Osteocyte (in vitro differentiated cells): ENCODE measurements at regions not wholly inside any gene's neighbourhood (a gene's known extent, or its start where the extent isn't known, plus 50 kb on each side); places are given as distances from the start of the nearest gene placed in this dataset.

Source experiments
- DNase-seq: peaks from one replicate; pipeline ENCODE4 v3.0.0; 2021; ENCODE audit warnings: mixed read lengths; ENCODE audit not compliant: unreplicated experiment; ENCODE audit errors: extremely low spot score
- H3K27ac Mint-ChIP-seq: one replicate; pipeline ENCODE4 v1.8.0; 2021; ENCODE audit warnings: mild to moderate bottlenecking, mixed read lengths; ENCODE audit not compliant: unreplicated experiment
- H3K27me3 Mint-ChIP-seq: one replicate; pipeline ENCODE4 v1.8.0; 2021; ENCODE audit warnings: mixed read lengths; ENCODE audit not compliant: unreplicated experiment
- H3K36me3 Mint-ChIP-seq: one replicate; pipeline ENCODE4 v1.8.0; 2021; ENCODE audit warnings: mixed read lengths; ENCODE audit not compliant: unreplicated experiment
- H3K4me1 Mint-ChIP-seq: one replicate; pipeline ENCODE4 v1.8.0; 2021; ENCODE audit warnings: mixed read lengths; ENCODE audit not compliant: unreplicated experiment
- H3K4me3 Mint-ChIP-seq: one replicate; pipeline ENCODE4 v1.8.0; 2021; ENCODE audit warnings: mild to moderate bottlenecking, moderate library complexity, mixed read lengths; ENCODE audit not compliant: unreplicated experiment
- H3K9me3 Mint-ChIP-seq: one replicate; pipeline ENCODE4 v1.8.0; 2021; ENCODE audit warnings: mixed read lengths; ENCODE audit not compliant: unreplicated experiment
- TF ChIP-seq, protein P1 (sequence below): fragments of 200-600 bp; sonication (generic); IDR thresholded peaks from 2 replicates; pipeline ENCODE4 v1.5.0; 2021; ENCODE audit warnings: antibody characterized with exemption, mild to moderate bottlenecking, moderate library complexity

DNA sequence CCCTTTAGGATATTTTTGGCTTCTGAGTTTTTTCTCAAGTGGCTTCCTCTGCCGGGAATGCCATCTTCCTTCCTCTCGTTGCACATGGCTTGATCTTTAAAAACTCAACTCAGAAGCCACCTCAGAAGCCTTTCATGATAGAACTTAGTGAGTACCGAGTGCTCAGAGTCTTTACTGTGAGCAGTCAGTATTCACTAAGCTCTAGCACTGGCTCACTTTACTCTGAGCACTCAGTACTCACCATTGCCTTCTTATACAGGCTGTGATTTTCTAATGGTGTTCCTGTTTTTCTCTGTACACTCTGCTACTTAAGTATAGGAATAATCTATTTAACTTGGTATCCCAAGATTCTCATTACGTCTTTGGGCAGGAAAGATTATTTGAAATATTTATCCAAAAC is 116.2 kb downstream of the PFDN4 start:
- Mint-ChIP-seq H3K9me3 (no peaks in the 10 kb centered on the region), H3K4me3 (no peak overlapping the region), H3K36me3 (no peaks in the 10 kb centered on the region), H3K4me1 (peaks cover 10% of the 10 kb centered on the region), H3K27me3 (no peaks in the 10 kb centered on the region), H3K27ac (no peak overlapping the region)
- TF ChIP-seq, protein P1, sequence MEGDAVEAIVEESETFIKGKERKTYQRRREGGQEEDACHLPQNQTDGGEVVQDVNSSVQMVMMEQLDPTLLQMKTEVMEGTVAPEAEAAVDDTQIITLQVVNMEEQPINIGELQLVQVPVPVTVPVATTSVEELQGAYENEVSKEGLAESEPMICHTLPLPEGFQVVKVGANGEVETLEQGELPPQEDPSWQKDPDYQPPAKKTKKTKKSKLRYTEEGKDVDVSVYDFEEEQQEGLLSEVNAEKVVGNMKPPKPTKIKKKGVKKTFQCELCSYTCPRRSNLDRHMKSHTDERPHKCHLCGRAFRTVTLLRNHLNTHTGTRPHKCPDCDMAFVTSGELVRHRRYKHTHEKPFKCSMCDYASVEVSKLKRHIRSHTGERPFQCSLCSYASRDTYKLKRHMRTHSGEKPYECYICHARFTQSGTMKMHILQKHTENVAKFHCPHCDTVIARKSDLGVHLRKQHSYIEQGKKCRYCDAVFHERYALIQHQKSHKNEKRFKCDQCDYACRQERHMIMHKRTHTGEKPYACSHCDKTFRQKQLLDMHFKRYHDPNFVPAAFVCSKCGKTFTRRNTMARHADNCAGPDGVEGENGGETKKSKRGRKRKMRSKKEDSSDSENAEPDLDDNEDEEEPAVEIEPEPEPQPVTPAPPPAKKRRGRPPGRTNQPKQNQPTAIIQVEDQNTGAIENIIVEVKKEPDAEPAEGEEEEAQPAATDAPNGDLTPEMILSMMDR, result no peak
- no peak for DNase-seq

DNA sequence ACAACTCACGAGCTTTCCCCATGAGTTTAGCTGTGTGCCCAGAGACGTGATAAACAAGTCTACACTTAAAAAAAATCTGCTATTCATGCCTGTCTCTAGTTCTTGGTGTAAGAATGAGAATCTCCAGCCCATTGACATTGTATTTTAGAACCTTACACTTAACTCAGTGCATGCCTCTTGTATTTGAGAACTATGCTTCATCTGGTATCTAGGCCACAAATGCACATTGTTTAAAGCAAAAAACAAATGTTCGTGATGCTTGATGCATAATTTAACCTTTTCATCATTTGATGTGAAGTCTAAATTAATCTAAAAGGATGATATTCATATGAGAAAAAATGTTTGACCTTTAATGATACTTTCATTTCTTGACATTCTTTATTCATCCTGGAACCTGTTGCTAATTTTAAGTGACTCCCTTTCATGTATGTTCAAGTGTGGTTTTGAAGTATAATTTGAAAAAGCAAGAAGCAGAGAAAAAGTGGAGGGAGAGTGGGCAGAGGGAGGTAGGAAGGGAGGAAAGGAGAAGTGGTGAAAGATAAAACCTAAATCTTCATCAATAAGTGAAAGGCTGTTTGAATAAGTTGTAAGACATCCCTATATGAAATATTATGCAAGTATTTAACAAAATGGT is 116.9 kb downstream of the PFDN4 start:
- H3K9me3 Mint-ChIP-seq, result no peaks in the 10 kb centered on the region
- H3K27ac Mint-ChIP-seq, result no peak overlapping the region
- no peak for DNase-seq
- TF ChIP-seq, protein P1, result no peak
- no peaks in the 10 kb centered on the region for H3K27me3 Mint-ChIP-seq
- H3K4me3 Mint-ChIP-seq, result no peak overlapping the region
- H3K36me3 Mint-ChIP-seq, result no peaks in the 10 kb centered on the region
- peaks cover 8% of the 10 kb centered on the region for H3K4me1 Mint-ChIP-seq

DNA sequence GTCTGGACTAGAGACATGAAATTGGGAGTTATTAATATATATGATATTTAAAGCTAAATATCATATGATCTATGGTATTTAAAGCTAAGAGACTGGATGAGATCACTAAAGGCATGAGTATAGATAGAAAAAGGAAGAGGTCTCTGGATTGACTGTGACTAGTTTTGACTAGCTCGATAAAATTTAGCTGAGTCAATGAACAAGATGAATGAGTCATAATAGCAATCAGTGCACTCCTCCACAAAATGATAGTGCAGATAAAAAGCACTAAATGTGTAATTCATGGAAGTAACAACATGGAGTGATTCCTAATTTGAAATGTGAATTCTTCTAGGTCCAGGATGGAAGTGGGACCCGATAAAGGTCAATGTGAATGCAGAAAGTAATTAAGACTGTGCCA is 127.4 kb downstream of the PFDN4 start:
- TF ChIP-seq, protein P1, result no peak
- Mint-ChIP-seq H3K4me1 (peaks cover 8% of the 10 kb centered on the region), H3K9me3 (peaks cover 5% of the 10 kb centered on the region), H3K4me3 (no peak overlapping the region), H3K36me3 (no peaks in the 10 kb centered on the region), H3K27me3 (no peaks in the 10 kb centered on the region), H3K27ac (no peak overlapping the region)
- DNase-seq, result no peak

DNA sequence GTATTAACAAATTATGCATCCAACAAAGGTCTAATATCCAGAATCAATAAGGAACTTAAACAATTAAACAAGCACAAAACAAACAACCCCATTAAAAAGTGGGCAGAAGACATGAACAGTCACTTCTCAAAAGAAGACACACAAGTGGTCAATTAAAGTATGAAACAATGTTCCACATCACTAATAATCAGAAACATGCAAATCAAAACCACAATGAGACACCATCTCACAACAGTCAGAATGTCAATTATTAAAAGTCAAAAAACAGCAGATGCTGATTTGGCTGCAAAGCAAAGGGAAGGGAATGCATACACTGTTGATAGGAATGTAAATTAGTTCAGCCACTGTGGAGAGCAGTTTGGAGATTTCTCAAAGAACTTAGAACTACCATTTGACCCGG is 129.3 kb downstream of the PFDN4 start:
- Mint-ChIP-seq H3K27ac (no peak overlapping the region), H3K9me3 (peaks cover 5% of the 10 kb centered on the region), H3K27me3 (no peaks in the 10 kb centered on the region), H3K4me1 (peaks cover 20% of the 10 kb centered on the region), H3K4me3 (no peak overlapping the region), H3K36me3 (no peaks in the 10 kb centered on the region)
- no peak for DNase-seq
- TF ChIP-seq, protein P1, result no peak

DNA sequence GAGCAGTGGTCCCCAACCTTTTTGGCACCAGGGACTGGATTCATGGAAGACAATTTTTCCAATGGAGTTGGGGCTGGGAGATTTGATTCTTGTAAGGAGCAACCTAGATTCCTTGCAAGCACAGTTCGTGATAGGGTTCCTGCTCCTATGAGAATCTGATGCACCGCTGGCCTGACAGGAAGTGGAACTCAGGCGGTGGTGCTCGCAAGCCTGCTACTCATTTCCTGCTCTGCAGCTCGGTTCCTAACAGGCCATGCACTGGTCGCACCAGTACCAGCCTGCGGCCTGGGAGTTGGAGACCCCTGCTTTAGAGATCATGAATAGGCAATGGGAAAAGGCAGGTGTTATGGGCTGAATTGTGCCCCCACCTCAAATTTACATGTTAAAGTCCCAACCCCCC is 131.2 kb downstream of the PFDN4 start:
- DNase-seq, result no peak
- peaks cover 28% of the 10 kb centered on the region for H3K4me1 Mint-ChIP-seq
- TF ChIP-seq, protein P1, result no peak

More for the DNA sequence above, 131.2 kb downstream of the PFDN4 start:
- no peak overlapping the region for H3K4me3 Mint-ChIP-seq
- H3K27me3 Mint-ChIP-seq, result no peaks in the 10 kb centered on the region
- H3K36me3 Mint-ChIP-seq, result no peaks in the 10 kb centered on the region
- peaks cover 4% of the 10 kb centered on the region for H3K9me3 Mint-ChIP-seq
- no peak overlapping the region for H3K27ac Mint-ChIP-seq
